ENCODE measurements at regions not wholly inside any gene's neighbourhood (a gene's known extent, or its start where the extent isn't known, plus 50 kb on each side); places are given as distances from the start of the nearest gene placed in this dataset.

- TF ChIP-seq ZFX (IDR thresholded peaks at IDR 0.05): no peak
- TF ChIP-seq, protein P1, sequence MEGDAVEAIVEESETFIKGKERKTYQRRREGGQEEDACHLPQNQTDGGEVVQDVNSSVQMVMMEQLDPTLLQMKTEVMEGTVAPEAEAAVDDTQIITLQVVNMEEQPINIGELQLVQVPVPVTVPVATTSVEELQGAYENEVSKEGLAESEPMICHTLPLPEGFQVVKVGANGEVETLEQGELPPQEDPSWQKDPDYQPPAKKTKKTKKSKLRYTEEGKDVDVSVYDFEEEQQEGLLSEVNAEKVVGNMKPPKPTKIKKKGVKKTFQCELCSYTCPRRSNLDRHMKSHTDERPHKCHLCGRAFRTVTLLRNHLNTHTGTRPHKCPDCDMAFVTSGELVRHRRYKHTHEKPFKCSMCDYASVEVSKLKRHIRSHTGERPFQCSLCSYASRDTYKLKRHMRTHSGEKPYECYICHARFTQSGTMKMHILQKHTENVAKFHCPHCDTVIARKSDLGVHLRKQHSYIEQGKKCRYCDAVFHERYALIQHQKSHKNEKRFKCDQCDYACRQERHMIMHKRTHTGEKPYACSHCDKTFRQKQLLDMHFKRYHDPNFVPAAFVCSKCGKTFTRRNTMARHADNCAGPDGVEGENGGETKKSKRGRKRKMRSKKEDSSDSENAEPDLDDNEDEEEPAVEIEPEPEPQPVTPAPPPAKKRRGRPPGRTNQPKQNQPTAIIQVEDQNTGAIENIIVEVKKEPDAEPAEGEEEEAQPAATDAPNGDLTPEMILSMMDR (conservative IDR thresholded peaks at IDR 0.05): no peak
- no peak overlapping the region for H3K27ac ChIP-seq
Observed at GRCh38 chr13:78758549-78758948, 99.6 kb upstream of the OBI1 start.

DNA sequence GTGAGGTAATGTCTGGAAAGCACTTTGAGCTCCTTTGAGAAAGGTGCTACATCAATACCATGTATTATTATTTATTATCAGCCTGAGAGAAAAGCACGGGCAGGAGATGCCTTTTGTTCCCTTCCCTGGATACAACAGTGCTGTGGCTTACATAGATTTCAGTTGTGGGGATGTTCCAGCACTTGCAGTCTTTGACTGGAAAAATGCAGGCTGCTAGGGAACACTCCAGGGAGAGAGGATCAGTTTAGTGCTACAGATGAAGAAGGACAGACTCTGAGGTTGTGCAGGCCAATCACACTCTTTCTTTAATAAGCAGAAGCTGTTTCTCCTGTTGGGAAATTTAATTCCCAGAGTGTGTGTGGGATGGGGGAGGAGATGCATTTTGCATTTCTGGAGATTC is 94.5 kb upstream of the OBI1 start:
- TF ChIP-seq, protein P1 (conservative IDR thresholded peaks at IDR 0.05): no peak
- TF ChIP-seq ZFX (IDR thresholded peaks at IDR 0.05): no peak
- no peak overlapping the region for H3K27ac ChIP-seq

DNA sequence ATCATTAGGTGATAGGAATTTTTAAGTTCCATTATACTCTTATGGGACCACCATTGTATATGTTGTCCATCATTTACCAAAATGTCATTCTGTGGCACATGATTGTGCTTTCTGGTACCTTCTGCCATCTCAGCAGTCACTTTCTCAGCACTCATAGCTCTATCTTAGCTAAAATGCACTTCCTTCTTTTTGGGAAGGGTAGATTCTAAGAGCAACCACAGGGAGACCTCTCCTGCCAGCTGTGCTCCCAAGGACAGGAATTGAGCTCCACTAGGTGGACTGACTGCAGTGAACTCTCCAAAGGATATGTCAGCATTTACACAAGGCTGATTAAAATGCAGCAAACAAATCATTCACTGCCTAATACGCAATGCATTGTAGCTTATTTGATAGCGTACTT is 91.8 kb upstream of the OBI1 start:
- no peak overlapping the region for H3K27ac ChIP-seq
- TF ChIP-seq, protein P1 (conservative IDR thresholded peaks at IDR 0.05): no peak
- TF ChIP-seq ZFX (IDR thresholded peaks at IDR 0.05): no peak

- TF ChIP-seq ZFX (IDR thresholded peaks at IDR 0.05): no peak
- TF ChIP-seq, protein P1 (conservative IDR thresholded peaks at IDR 0.05): no peak
- H3K27ac ChIP-seq: no peak overlapping the region
Observed at GRCh38 chr13:78743973-78744372, 85.0 kb upstream of the OBI1 start.

GRCh38 chr13:78742659-78743058 is 83.7 kb upstream of the OBI1 start:
- no peak for TF ChIP-seq ZFX (IDR thresholded peaks at IDR 0.05)
- TF ChIP-seq, protein P1 (conservative IDR thresholded peaks at IDR 0.05): no peak
- H3K27ac ChIP-seq: no peak overlapping the region

GRCh38 chr13:78736142-78736541 is 77.2 kb upstream of the OBI1 start:
- no peak overlapping the region for H3K27ac ChIP-seq

GRCh38 chr13:78732445-78733017 is 73.6 kb upstream of the OBI1 start:
- no peak overlapping the region for H3K27ac ChIP-seq
- TF ChIP-seq ZFX (IDR thresholded peaks at IDR 0.05): no peak
- TF ChIP-seq, protein P1 (conservative IDR thresholded peaks at IDR 0.05): no peak

More at GRCh38 chr13:78736142-78736541, 77.2 kb upstream of the OBI1 start:
- TF ChIP-seq, protein P1 (conservative IDR thresholded peaks at IDR 0.05): no peak
- no peak for TF ChIP-seq ZFX (IDR thresholded peaks at IDR 0.05)
